Activated naive CD4-positive, alpha-beta T cell treated with anti-CD3 and anti-CD28 coated beads for 36 hours (primary cell): ENCODE measurements at regions not wholly inside any gene's neighbourhood (a gene's known extent, or its start where the extent isn't known, plus 50 kb on each side); places are given as distances from the start of the nearest gene placed in this dataset.

Experiments
- CTCF ChIA-PET: fragments of 350-600 bp; sonication (Branson Sonifier 250); formaldehyde crosslinking; loops from one replicate; lab custom pipeline; 2021; ENCODE audit warnings: antibody characterized with exemption; lab: Charles Lee
- DNase-seq: peaks from one replicate; pipeline ENCODE4 v3.0.0-alpha.2; 2020
- H3K27ac Mint-ChIP-seq: one replicate; pipeline ENCODE4 v1.8.0; 2021; ENCODE audit warnings: mild to moderate bottlenecking, mixed read lengths
- H3K27me3 Mint-ChIP-seq: one replicate; pipeline ENCODE4 v1.8.0; 2021; ENCODE audit warnings: low read depth, mixed read lengths
- H3K36me3 Mint-ChIP-seq: one replicate; pipeline ENCODE4 v1.8.0; 2021; ENCODE audit warnings: low read depth, mixed read lengths
- H3K4me1 Mint-ChIP-seq: one replicate; pipeline ENCODE4 v1.8.0; 2021; ENCODE audit warnings: low read depth, mixed read lengths
- H3K4me3 Mint-ChIP-seq: one replicate; pipeline ENCODE4 v1.8.0; 2021; ENCODE audit warnings: mild to moderate bottlenecking, moderate library complexity, mixed read lengths
- H3K9me3 Mint-ChIP-seq: one replicate; pipeline ENCODE4 v1.8.0; 2021; ENCODE audit warnings: mixed read lengths
- intact Hi-C: fragments of 100-400 bp; cut with micrococcal nuclease; formaldehyde crosslinking; loops from one replicate; pipeline ENCODE4 v1.15.1; 2023

DNA sequence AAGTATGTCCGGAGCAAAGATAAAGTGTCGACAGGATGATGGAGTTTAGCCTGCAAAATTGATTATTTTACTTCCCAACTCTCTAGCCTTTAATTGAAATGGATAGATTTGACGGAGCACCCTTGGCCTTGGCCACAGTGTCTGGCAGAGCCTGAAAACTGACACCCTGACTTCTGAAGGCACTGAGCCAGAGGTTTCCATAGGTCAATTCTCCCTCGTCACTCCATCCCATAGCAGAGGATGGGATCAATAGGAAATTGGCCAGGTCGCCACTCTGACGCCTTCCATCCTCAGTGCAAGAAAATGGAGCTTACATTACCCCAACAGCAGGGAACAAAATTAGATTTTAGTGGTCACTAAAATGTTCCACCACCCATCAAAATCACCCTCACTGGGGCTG is 90.4 kb upstream of the CDH11 start:
- H3K27ac Mint-ChIP-seq, result no peak overlapping the region
- peaks cover 3% of the 10 kb centered on the region for H3K9me3 Mint-ChIP-seq
- DNase-seq, result no peak
- CTCF ChIA-PET, result no interaction called here
- H3K4me3 Mint-ChIP-seq, result no peak overlapping the region
- intact Hi-C loops, result no loop called here
- no peaks in the 10 kb centered on the region for H3K27me3 Mint-ChIP-seq
- H3K36me3 Mint-ChIP-seq, result no peaks in the 10 kb centered on the region
- H3K4me1 Mint-ChIP-seq, result no peaks in the 10 kb centered on the region

- CTCF ChIA-PET, result no interaction called here
- DNase-seq, result no peak
- no peaks in the 10 kb centered on the region for H3K36me3 Mint-ChIP-seq
- no peak overlapping the region for H3K27ac Mint-ChIP-seq
- H3K4me1 Mint-ChIP-seq, result no peaks in the 10 kb centered on the region
- no peak overlapping the region for H3K4me3 Mint-ChIP-seq
- H3K9me3 Mint-ChIP-seq, result peaks cover 2% of the 10 kb centered on the region
- intact Hi-C loops, result no loop called here
- H3K27me3 Mint-ChIP-seq, result no peaks in the 10 kb centered on the region
These were observed 80.6 kb upstream of the CDH11 start for GRCh38 chr16:65202461-65202860.

DNA sequence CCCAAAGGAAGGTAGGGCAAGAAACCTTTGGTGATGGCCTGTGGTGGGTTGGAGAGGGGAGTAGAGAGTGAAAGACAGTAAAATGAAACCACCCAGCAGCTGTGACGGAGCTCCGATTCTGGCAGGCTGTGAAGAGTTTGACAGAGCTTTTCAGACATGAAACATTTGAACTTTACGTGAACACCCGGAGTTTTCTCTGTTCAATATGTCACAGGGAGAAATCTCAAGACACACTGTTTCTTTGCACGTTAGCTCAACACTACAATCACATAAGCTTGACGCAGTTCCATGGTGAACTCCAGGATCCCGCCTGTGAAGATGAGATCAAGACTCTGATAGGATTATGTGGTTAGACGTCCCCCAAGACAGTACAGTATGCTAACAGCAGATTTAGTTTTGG is 79.6 kb upstream of the CDH11 start:
- Mint-ChIP-seq H3K4me3 (no peak overlapping the region), H3K36me3 (no peaks in the 10 kb centered on the region), H3K9me3 (peaks cover 2% of the 10 kb centered on the region), H3K4me1 (no peaks in the 10 kb centered on the region), H3K27ac (no peak overlapping the region), H3K27me3 (no peaks in the 10 kb centered on the region)
- DNase-seq, result no peak
- intact Hi-C loops, result no loop called here
- CTCF ChIA-PET, result no interaction called here

GRCh38 chr16:65200857-65201256 is 79.0 kb upstream of the CDH11 start:
- Mint-ChIP-seq H3K9me3 (peaks cover 2% of the 10 kb centered on the region), H3K27ac (no peak overlapping the region), H3K27me3 (no peaks in the 10 kb centered on the region), H3K36me3 (no peaks in the 10 kb centered on the region), H3K4me3 (no peak overlapping the region), H3K4me1 (no peaks in the 10 kb centered on the region)
- no peak for DNase-seq
- intact Hi-C loops, result no loop called here
- CTCF ChIA-PET, result no interaction called here

DNA sequence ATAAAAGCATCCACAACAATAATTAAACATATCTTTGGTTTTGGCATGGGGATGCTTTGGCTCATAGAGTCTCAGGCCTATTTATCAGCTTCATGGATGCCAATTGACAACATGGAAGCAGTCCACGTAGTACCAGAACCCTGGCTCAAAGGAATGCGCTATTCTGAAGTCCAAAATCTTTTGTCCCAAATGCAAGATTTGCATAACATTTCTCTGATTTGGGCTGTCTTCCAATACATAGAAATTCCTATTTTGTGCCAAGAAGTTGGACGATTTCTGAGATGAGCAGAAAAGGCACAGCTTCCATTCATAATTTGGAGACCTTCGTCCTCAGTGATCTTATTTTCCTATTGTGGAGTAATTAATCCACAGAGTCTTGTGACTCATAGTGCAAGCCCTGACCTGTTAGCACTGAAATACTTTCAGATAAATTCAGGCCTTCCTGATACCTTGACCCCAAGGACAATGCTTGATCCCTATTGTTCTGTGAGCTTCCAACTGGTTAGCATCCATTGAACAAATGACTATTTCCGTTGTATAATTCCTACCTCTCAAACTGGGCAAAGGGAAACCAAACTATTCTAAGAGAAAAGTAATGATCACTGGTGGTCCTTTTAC is 78.4 kb upstream of the CDH11 start:
- H3K4me1 Mint-ChIP-seq, result no peaks in the 10 kb centered on the region
- H3K4me3 Mint-ChIP-seq, result no peak overlapping the region
- DNase-seq, result no peak

GRCh38 chr16:65196420-65197075 is 74.7 kb upstream of the CDH11 start:
- no peak for DNase-seq
- CTCF ChIA-PET, result no interaction called here
- Mint-ChIP-seq H3K27ac (no peak overlapping the region), H3K4me3 (no peak overlapping the region), H3K4me1 (no peaks in the 10 kb centered on the region), H3K27me3 (no peaks in the 10 kb centered on the region), H3K9me3 (peaks cover 6% of the 10 kb centered on the region), H3K36me3 (no peaks in the 10 kb centered on the region)
- intact Hi-C loops, result no loop called here

More for the DNA sequence above, 78.4 kb upstream of the CDH11 start:
- Mint-ChIP-seq H3K27me3 (no peaks in the 10 kb centered on the region), H3K27ac (no peak overlapping the region), H3K9me3 (peaks cover 3% of the 10 kb centered on the region), H3K36me3 (no peaks in the 10 kb centered on the region)
- intact Hi-C loops, result no loop called here
- CTCF ChIA-PET, result no interaction called here

GRCh38 chr16:65195998-65196397 is 74.1 kb upstream of the CDH11 start:
- no peaks in the 10 kb centered on the region for H3K36me3 Mint-ChIP-seq
- peaks cover 6% of the 10 kb centered on the region for H3K9me3 Mint-ChIP-seq
- no peak overlapping the region for H3K4me3 Mint-ChIP-seq
- H3K4me1 Mint-ChIP-seq, result no peaks in the 10 kb centered on the region
- CTCF ChIA-PET, result no interaction called here
- H3K27ac Mint-ChIP-seq, result no peak overlapping the region
- H3K27me3 Mint-ChIP-seq, result no peaks in the 10 kb centered on the region
- DNase-seq, result no peak
- intact Hi-C loops, result no loop called here

DNA sequence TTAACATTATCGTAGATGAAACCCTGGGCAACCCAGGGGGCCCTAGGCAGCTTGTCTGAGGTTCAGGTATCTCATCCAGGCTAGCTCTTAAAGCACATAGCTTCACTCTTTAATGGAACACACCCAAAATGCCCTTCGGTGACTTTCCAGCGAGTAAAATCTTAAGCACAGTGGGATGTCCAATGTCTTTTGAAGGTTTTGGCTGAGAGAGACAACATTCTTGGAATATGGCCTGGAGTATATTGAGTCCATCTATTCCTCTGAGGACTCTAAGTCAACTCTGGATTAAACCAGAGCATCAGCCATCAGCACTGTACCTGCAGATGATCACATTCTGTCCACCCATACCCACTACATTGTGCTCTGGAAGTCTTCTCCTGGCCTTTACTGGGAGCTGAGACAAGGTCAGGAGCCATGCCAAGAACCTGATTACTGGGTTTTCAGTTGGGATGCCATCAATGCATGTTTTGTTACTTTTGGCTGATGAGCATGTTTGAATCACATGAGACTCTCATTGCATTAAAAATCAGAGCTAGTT is 63.4 kb upstream of the CDH11 start:
- Mint-ChIP-seq H3K9me3 (peaks cover 10% of the 10 kb centered on the region), H3K36me3 (no peaks in the 10 kb centered on the region), H3K27me3 (no peaks in the 10 kb centered on the region), H3K4me1 (no peaks in the 10 kb centered on the region), H3K4me3 (no peak overlapping the region), H3K27ac (no peak overlapping the region)
- intact Hi-C loops, result no loop called here
- CTCF ChIA-PET, result no interaction called here
- DNase-seq, result no peak

- intact Hi-C loops, result no loop called here
- Mint-ChIP-seq H3K4me3 (no peak overlapping the region), H3K9me3 (peaks cover 5% of the 10 kb centered on the region), H3K36me3 (no peaks in the 10 kb centered on the region), H3K27me3 (no peaks in the 10 kb centered on the region), H3K27ac (no peak overlapping the region), H3K4me1 (no peaks in the 10 kb centered on the region)
- CTCF ChIA-PET, result no interaction called here
- no peak for DNase-seq
These were observed 59.3 kb upstream of the CDH11 start for GRCh38 chr16:65181071-65181561.

GRCh38 chr16:65178151-65178550 is 56.3 kb upstream of the CDH11 start:
- CTCF ChIA-PET, result no interaction called here
- intact Hi-C loops, result no loop called here
- no peak for DNase-seq
- H3K36me3 Mint-ChIP-seq, result no peaks in the 10 kb centered on the region
- H3K27me3 Mint-ChIP-seq, result no peaks in the 10 kb centered on the region
- H3K9me3 Mint-ChIP-seq, result peaks cover 6% of the 10 kb centered on the region
- no peaks in the 10 kb centered on the region for H3K4me1 Mint-ChIP-seq
- no peak overlapping the region for H3K4me3 Mint-ChIP-seq
- no peak overlapping the region for H3K27ac Mint-ChIP-seq

GRCh38 chr16:65176603-65177002 is 54.7 kb upstream of the CDH11 start:
- Mint-ChIP-seq H3K36me3 (no peaks in the 10 kb centered on the region), H3K27ac (no peak overlapping the region), H3K4me3 (no peak overlapping the region), H3K4me1 (no peaks in the 10 kb centered on the region), H3K9me3 (peaks cover 4% of the 10 kb centered on the region), H3K27me3 (no peaks in the 10 kb centered on the region)
- CTCF ChIA-PET, result no interaction called here
- no peak for DNase-seq
- intact Hi-C loops, result no loop called here

GRCh38 chr16:65172356-65172755 is 50.5 kb upstream of the CDH11 start:
- CTCF ChIA-PET, result no interaction called here
- Mint-ChIP-seq H3K36me3 (no peaks in the 10 kb centered on the region), H3K4me3 (no peak overlapping the region), H3K27me3 (no peaks in the 10 kb centered on the region), H3K27ac (no peak overlapping the region), H3K9me3 (peaks cover 4% of the 10 kb centered on the region), H3K4me1 (no peaks in the 10 kb centered on the region)
- DNase-seq, result no peak
- intact Hi-C loops, result no loop called here
